Esophagus muscularis mucosa (tissue), 3 donors: ENCODE measurements at regions not wholly inside any gene's neighbourhood (a gene's known extent, or its start where the extent isn't known, plus 50 kb on each side); places are given as distances from the start of the nearest gene placed in this dataset.

ENCODE experiments used
- CTCF ChIP-seq, 3 experiments: fragments of 200-600 bp in 2 of 3; fragments of 450-650 bp in 1 of 3; sonication (generic) in 2 of 3; IDR thresholded peaks; one replicate each; pipeline ENCODE4 v1.5.1; 2017 to 2019; ENCODE audit warnings: antibody characterized with exemption in 3 of 3, mild to moderate bottlenecking in 2 of 3, moderate library complexity in 1 of 3
- POLR2A ChIP-seq: fragments of 450-650 bp; IDR thresholded peaks from one replicate; pipeline ENCODE4 v1.6.1; 2017; ENCODE audit warnings: antibody characterized with exemption, moderate library complexity, mild to moderate bottlenecking, low read depth
- POLR2AphosphoS5 ChIP-seq, 2 donors: sonication (generic); formaldehyde crosslinking; IDR thresholded peaks; one replicate each; pipeline ENCODE4 v1.6.1; 2017; ENCODE audit warnings: antibody characterized with exemption in 2 of 2

DNA sequence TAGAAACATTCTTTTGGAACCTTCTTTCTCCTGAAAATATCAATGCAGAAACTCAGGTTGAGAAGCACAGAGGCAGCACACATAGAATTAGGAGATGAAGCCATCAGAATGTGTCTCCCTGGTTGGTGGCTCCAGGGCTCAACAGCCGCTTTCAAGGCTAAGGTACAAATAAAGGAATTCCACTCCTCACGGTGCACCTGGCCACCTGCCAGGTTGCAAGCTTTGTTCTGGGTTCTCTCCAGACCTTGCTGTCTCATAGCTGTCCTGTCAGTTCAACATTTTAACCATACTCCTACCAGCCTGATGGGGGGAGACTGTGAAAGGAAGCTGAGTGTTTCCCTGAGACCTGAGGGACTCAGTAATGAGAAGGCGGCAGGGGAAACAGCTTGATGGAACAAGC lies 96.3 kb upstream of the HPF1 start:
- TF ChIP-seq CTCF (IDR thresholded peaks at IDR 0.05) (no peak), POLR2A (no peak), POLR2AphosphoS5 (IDR thresholded peaks at IDR 0.05) (no peak)
